HepG2 (cell line): ENCODE measurements at regions not wholly inside any gene's neighbourhood (a gene's known extent, or its start where the extent isn't known, plus 50 kb on each side); places are given as distances from the start of the nearest gene placed in this dataset.

Source experiments
- CEBPB ChIP-seq: IDR thresholded peaks from 2 replicates; pipeline ENCODE4 v1.6.1; 2011; ENCODE audit warnings: low read depth, low read length, improper control_type of control experiment, borderline replicate concordance
- CHCHD3 ChIP-seq: sonication (generic); formaldehyde crosslinking; IDR thresholded peaks from 2 replicates; pipeline ENCODE4 v1.8.0; 2022; ENCODE audit warnings: mild to moderate bottlenecking, missing genetic modification reagents, moderate library complexity
- PHF20 ChIP-seq: sonication (generic); formaldehyde crosslinking; IDR thresholded peaks from 2 replicates; pipeline ENCODE4 v1.5.0; 2020; ENCODE audit warnings: mild to moderate bottlenecking, missing genetic modification reagents
- REXO4 ChIP-seq: sonication (generic); formaldehyde crosslinking; IDR thresholded peaks from 2 replicates; pipeline ENCODE4 v1.8.0; 2022; ENCODE audit warnings: missing genetic modification reagents, mild to moderate bottlenecking, borderline replicate concordance
- ZFP36 ChIP-seq: fragments of 150-350 bp; IDR thresholded peaks from 2 replicates; pipeline ENCODE4 v1.6.1; 2018; ENCODE audit warnings: borderline replicate concordance, low read length, low read depth; ENCODE audit not compliant: partially characterized antibody
- ZNF674 ChIP-seq: sonication (generic); formaldehyde crosslinking; IDR thresholded peaks from 2 replicates; pipeline ENCODE4 v1.5.0; 2020; ENCODE audit warnings: low read depth, mild to moderate bottlenecking, missing genetic modification reagents
- TF ChIP-seq, protein P1 (sequence below): sonication (generic); formaldehyde crosslinking; IDR thresholded peaks from 2 replicates; pipeline ENCODE4 v1.5.0; 2020; ENCODE audit warnings: mild to moderate bottlenecking, missing genetic modification reagents, moderate library complexity
- TF ChIP-seq, protein P2 (sequence below): IDR thresholded peaks from 2 replicates; pipeline ENCODE4 v1.6.1; 2012; ENCODE audit warnings: low read depth, low read length, improper control_type of control experiment

DNA sequence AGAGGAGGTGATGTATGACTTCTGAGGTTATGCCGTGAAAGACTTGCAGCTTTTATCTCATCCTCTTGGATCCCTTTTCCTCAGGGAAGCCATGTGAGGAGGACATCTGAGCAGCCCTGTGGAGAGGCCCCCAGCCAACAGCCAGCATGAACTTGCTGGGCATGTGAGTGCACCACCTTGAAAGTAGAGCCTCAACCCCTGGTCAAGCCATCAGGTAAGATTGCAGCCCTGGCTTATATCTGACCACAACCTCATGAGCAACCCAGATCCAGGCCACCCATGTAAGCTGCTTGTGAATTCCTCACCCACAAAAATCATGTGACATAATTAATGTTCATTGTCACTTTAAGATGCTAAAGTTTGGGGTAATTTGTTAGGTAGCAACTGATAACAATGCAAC lies 121.0 kb downstream of the MIAT start:
- TF ChIP-seq REXO4 (CRISPR knock-in tag) (no peak), CEBPB (no peak), PHF20 (no peak), CHCHD3 (CRISPR knock-in tag) (no peak), ZFP36 (no peak), ZNF674 (CRISPR knock-in tag) (no peak)
- TF ChIP-seq, protein P1, sequence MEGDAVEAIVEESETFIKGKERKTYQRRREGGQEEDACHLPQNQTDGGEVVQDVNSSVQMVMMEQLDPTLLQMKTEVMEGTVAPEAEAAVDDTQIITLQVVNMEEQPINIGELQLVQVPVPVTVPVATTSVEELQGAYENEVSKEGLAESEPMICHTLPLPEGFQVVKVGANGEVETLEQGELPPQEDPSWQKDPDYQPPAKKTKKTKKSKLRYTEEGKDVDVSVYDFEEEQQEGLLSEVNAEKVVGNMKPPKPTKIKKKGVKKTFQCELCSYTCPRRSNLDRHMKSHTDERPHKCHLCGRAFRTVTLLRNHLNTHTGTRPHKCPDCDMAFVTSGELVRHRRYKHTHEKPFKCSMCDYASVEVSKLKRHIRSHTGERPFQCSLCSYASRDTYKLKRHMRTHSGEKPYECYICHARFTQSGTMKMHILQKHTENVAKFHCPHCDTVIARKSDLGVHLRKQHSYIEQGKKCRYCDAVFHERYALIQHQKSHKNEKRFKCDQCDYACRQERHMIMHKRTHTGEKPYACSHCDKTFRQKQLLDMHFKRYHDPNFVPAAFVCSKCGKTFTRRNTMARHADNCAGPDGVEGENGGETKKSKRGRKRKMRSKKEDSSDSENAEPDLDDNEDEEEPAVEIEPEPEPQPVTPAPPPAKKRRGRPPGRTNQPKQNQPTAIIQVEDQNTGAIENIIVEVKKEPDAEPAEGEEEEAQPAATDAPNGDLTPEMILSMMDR, result no peak
- TF ChIP-seq, protein P2, sequence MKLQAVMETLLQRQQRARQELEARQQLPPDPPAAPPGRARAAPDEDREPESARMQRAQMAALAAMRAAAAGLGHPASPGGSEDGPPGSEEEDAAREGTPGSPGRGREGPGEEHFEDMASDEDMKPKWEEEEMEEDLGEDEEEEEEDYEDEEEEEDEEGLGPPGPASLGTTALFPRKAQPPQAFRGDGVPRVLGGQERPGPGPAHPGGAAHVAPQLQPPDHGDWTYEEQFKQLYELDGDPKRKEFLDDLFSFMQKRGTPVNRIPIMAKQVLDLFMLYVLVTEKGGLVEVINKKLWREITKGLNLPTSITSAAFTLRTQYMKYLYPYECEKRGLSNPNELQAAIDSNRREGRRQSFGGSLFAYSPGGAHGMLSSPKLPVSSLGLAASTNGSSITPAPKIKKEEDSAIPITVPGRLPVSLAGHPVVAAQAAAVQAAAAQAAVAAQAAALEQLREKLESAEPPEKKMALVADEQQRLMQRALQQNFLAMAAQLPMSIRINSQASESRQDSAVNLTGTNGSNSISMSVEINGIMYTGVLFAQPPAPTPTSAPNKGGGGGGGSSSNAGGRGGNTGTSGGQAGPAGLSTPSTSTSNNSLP, result no peak
